ENCODE measurements at regions not wholly inside any gene's neighbourhood (a gene's known extent, or its start where the extent isn't known, plus 50 kb on each side); places are given as distances from the start of the nearest gene placed in this dataset.
A peak's percentile ranks its signal among the peaks of the same experiment; 100 is the strongest.

DNA sequence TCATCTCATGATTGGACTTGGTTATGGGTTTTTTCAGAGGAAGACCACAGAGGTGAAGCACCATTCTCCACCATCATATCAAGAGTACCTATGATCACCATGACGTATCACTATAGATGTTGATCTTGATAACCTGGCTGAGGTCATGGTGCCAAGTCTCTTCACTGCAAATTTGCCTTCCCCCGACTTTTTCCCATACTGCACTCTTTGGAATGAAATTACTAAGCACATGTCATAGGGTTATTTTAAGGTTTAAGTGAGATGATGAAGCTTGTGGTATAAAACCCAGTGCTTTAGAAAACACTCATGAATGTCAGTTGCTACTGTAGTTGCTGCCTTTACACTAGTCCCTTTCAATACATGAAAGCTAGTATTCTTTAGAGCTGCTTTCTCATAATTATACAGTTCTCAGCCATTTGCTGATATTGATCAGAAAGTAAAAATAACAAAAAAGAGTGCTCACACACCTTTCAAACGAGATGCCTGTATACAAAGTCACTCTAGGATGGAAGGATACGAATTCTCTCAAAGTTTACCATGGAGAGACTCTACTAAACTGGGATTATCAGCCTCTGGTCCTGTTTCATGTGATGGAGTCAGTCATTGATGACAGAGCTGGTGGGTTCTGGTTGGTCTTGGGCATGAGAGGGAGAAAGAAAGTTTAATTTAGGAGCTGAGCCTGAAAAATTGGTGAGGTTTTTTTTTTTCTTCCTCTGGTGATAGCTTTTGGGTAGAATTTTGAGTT, 228.1 kb downstream of the PRL start:
- Histone ChIP-seq H3K4ac (ENCODE audit: low read depth, low read length) (no peak overlapping the region), H2BK15ac (ENCODE audit: low read depth, low read length) (no peak overlapping the region), H3K18ac (ENCODE audit: insufficient read length, low read depth, low read length) (no peak overlapping the region), H3K14ac (ENCODE audit: insufficient read depth, low read length) (no peak overlapping the region), H2BK5ac (ENCODE audit: insufficient read length, low read length) (no peak overlapping the region), H3K23ac (ENCODE audit: insufficient read length, low read depth, low read length) (no peak overlapping the region), H3K4me2 (ENCODE audit: insufficient read depth, insufficient read length, low read length) (no peak overlapping the region), H3K4me1 (ENCODE audit: insufficient read depth, low read length) (no peaks in the 10 kb centered on the region), H4K5ac (ENCODE audit: insufficient read length, low read depth, low read length) (no peak overlapping the region), H3K27me3 (ENCODE audit: insufficient read depth, low read length) (no peaks in the 10 kb centered on the region), H3K79me2 (ENCODE audit: insufficient read depth, low read length) (no peaks in the 10 kb centered on the region; the same call in 1 of the 2 replicates), H2AFZ (ENCODE audit: low read length) (no peak overlapping the region), H3T11ph (ENCODE audit: low read length) (no peak overlapping the region), H3K9ac (ENCODE audit: extremely low read depth, insufficient read length, low read length) (no peak overlapping the region), H2BK120ac (ENCODE audit: low read depth, low read length, poor library complexity, severe bottlenecking) (no peak overlapping the region), H4K91ac (ENCODE audit: insufficient read length, low read depth, low read length) (no peak overlapping the region), H3K9me3 (ENCODE audit: control insufficient read depth, low read depth, low read length) (no peaks in the 10 kb centered on the region), H3K56ac (ENCODE audit: insufficient read length, low read depth, low read length) (no peak overlapping the region), H3K79me1 (ENCODE audit: insufficient read depth, low read depth, low read length, poor library complexity, severe bottlenecking) (no peaks in the 10 kb centered on the region), H4K20me1 (ENCODE audit: control insufficient read depth, insufficient read depth, insufficient read length) (no peaks in the 10 kb centered on the region), H2AK5ac (ENCODE audit: insufficient read length, low read length) (no peak overlapping the region), H3K27ac (ENCODE audit: insufficient read length, low read depth, low read length) (no peak overlapping the region), H3K23me2 (ENCODE audit: insufficient read length, low read depth, low read length, poor library complexity, severe bottlenecking) (no peaks in the 10 kb centered on the region), H2BK20ac (ENCODE audit: low read depth, low read length, poor library complexity, severe bottlenecking) (no peak overlapping the region), H2BK12ac (ENCODE audit: insufficient read length, low read depth, low read length) (no peak overlapping the region), H4K8ac (replicated peaks; ENCODE audit: insufficient read length, low read depth, low read length) (no peak overlapping the region)
- no CpG with 5 or more reads among the region's 4 CpGs for WGBS (ENCODE audit: extremely low coverage, insufficient read length, low lambda C conversion rate)
- H3K36me3 Mint-ChIP-seq (ENCODE audit: insufficient read depth in 1 of 3, low read depth in 3 of 3): peaks cover 4 to 17% (median 7%) of the 10 kb centered on the region in 3 experiments; a peak in 5 of 7 replicates
- no peak overlapping the region for H3K4me3 Mint-ChIP-seq
- TF ChIP-seq, protein P1, sequence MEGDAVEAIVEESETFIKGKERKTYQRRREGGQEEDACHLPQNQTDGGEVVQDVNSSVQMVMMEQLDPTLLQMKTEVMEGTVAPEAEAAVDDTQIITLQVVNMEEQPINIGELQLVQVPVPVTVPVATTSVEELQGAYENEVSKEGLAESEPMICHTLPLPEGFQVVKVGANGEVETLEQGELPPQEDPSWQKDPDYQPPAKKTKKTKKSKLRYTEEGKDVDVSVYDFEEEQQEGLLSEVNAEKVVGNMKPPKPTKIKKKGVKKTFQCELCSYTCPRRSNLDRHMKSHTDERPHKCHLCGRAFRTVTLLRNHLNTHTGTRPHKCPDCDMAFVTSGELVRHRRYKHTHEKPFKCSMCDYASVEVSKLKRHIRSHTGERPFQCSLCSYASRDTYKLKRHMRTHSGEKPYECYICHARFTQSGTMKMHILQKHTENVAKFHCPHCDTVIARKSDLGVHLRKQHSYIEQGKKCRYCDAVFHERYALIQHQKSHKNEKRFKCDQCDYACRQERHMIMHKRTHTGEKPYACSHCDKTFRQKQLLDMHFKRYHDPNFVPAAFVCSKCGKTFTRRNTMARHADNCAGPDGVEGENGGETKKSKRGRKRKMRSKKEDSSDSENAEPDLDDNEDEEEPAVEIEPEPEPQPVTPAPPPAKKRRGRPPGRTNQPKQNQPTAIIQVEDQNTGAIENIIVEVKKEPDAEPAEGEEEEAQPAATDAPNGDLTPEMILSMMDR (conservative IDR thresholded peaks at IDR 0.05): no peak
- no peaks in the 10 kb centered on the region for H3K27me3 Mint-ChIP-seq (ENCODE audit: low read depth)
- peaks cover 19 to 28% of the 10 kb centered on the region in 2 experiments for H3K4me1 Mint-ChIP-seq
- H3K9me3 Mint-ChIP-seq: no peaks in the 10 kb centered on the region
- peak overlapping the region in 1 of 3 experiments; percentile 44; a peak in 2 of 7 replicates for H3K27ac Mint-ChIP-seq
- no peak for DNase-seq
